ENCODE measurements at regions not wholly inside any gene's neighbourhood (a gene's known extent, or its start where the extent isn't known, plus 50 kb on each side); places are given as distances from the start of the nearest gene placed in this dataset.
A peak's percentile ranks its signal among the peaks of the same experiment; 100 is the strongest.

DNA sequence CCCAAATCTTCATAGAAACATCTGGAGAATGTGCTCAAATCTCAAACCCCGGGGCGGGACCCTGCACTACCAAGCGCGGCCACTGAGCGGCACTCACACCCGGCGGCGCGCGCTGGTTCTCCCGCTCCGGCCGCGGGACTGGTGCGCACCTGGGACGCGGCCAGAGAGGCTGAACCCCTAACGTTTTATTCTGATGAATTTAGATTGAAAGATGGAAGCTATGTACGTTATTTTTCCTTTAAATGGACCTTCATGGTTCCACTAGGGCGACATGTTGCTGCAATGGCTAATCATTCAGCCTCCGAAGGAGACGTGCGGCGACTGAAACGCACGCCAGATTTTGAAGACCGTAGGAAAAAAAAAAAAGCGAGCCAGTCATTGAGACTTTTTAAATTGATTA, 107.0 kb upstream of the INSIG1 start:
- intact Hi-C loops (cut with DNase I) = loop anchor here (2.0 kb wide), 1 partner anchor 152 kb away; no protein-coding TSS in a partner anchor
- WGBS, 2 donors = 17 to 23% methylated on average over 12 to 24 of the region's 28 CpGs

DNA sequence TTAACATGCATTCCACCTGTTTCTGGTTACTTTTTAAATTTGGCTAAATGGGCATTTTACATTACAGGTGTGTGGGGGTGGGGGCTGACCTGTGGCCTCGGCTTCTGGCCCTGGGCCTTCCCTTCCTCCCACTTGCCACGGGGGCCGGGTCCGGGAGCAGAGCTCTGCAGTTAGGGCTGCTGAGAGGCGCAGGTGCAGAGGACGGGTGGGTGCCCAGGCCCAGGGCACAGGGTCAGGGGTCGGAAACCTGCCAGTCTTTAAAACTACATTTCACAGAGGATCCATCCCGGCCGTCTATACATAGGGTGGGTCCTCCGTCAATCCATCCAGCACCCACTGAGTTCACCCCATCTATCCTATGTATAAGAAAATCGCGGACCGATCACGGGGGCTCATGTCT, 106.5 kb upstream of the INSIG1 start:
- no peaks in the 10 kb centered on the region for H3K36me3 ChIP-seq
- peaks cover 0 to 7% (median 0%) of the 10 kb centered on the region in 3 donors for H3K4me1 ChIP-seq
- intact Hi-C loops (cut with DNase I) = loop anchor here (2.0 kb wide), 1 partner anchor 152 kb away; no protein-coding TSS in a partner anchor
- H3K27ac ChIP-seq = no peak overlapping the region
- peaks cover 0 to 70% (median 0%) of the 10 kb centered on the region in 4 donors for H3K27me3 ChIP-seq
- no peak for TF ChIP-seq POLR2A (IDR thresholded peaks at IDR 0.05)
- TF ChIP-seq, protein P1, sequence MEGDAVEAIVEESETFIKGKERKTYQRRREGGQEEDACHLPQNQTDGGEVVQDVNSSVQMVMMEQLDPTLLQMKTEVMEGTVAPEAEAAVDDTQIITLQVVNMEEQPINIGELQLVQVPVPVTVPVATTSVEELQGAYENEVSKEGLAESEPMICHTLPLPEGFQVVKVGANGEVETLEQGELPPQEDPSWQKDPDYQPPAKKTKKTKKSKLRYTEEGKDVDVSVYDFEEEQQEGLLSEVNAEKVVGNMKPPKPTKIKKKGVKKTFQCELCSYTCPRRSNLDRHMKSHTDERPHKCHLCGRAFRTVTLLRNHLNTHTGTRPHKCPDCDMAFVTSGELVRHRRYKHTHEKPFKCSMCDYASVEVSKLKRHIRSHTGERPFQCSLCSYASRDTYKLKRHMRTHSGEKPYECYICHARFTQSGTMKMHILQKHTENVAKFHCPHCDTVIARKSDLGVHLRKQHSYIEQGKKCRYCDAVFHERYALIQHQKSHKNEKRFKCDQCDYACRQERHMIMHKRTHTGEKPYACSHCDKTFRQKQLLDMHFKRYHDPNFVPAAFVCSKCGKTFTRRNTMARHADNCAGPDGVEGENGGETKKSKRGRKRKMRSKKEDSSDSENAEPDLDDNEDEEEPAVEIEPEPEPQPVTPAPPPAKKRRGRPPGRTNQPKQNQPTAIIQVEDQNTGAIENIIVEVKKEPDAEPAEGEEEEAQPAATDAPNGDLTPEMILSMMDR (IDR thresholded peaks at IDR 0.05) = no peak
- DNase-seq = no peak
- 77 to 78% methylated on average over 8 to 14 of the region's 14 CpGs for WGBS, 2 donors
- H3K9me3 ChIP-seq = peaks cover 0 to 12% (median 8%) of the 10 kb centered on the region in 3 donors
- no peak overlapping the region for H3K4me3 ChIP-seq

More for the DNA sequence above, 107.0 kb upstream of the INSIG1 start:
- DNase-seq = no peak
- H3K36me3 ChIP-seq = no peaks in the 10 kb centered on the region
- no peak overlapping the region for H3K27ac ChIP-seq
- H3K27me3 ChIP-seq = peaks cover 0 to 70% (median 0%) of the 10 kb centered on the region in 4 donors
- peak overlapping the region in 1 of 4 donors; percentile 35 for H3K4me3 ChIP-seq
- no peak for TF ChIP-seq POLR2A (IDR thresholded peaks at IDR 0.05)
- TF ChIP-seq, protein P1 (IDR thresholded peaks at IDR 0.05) = peak; percentile 84 to 97 (median 90)
- peaks cover 0 to 17% (median 10%) of the 10 kb centered on the region in 3 donors for H3K9me3 ChIP-seq
- H3K4me1 ChIP-seq = peaks cover 0 to 7% (median 0%) of the 10 kb centered on the region in 3 donors

DNA sequence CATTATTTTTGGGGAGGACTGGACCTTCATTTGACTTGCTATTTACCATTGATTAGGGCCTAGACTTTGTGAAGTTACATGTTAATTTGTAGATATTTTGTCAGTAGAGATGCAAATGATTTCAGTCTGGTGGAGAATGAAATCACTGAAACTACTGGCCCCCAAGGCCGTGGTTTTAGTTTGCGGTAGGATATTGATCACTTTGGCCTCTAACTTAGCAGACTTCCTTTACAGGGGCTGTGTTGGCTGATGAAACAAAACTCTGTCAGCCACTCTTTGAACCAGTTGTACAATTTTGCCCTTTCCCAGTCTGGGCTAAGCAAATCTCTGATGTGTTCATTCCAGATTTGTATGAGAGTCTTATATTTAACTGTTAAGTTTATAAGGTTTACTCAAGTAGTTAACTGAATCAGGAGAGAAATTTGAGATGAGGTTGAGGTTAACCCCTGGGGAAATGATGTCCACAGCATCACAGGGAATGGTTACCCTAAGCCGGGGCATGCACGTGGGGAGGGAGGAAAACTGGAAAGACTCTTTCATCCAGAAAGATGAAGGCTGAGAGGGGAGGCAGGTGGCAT, 105.7 kb upstream of the INSIG1 start:
- 57 to 79% methylated on average over 4 of the region's 4 CpGs for WGBS, 2 donors
- H3K36me3 ChIP-seq = no peaks in the 10 kb centered on the region
- H3K27ac ChIP-seq = no peak overlapping the region
- DNase-seq = no peak
- H3K4me1 ChIP-seq = peaks cover 0 to 7% (median 0%) of the 10 kb centered on the region in 3 donors
- H3K4me3 ChIP-seq = no peak overlapping the region
- peaks cover 0 to 16% (median 12%) of the 10 kb centered on the region in 3 donors for H3K9me3 ChIP-seq
- H3K27me3 ChIP-seq = peaks cover 0 to 75% (median 0%) of the 10 kb centered on the region in 4 donors
- TF ChIP-seq POLR2A (IDR thresholded peaks at IDR 0.05) = no peak
- TF ChIP-seq, protein P1 (IDR thresholded peaks at IDR 0.05) = no peak
- intact Hi-C loops (cut with DNase I) = loop anchor here (2.0 kb wide), 1 partner anchor 151 kb away; no protein-coding TSS in a partner anchor

DNA sequence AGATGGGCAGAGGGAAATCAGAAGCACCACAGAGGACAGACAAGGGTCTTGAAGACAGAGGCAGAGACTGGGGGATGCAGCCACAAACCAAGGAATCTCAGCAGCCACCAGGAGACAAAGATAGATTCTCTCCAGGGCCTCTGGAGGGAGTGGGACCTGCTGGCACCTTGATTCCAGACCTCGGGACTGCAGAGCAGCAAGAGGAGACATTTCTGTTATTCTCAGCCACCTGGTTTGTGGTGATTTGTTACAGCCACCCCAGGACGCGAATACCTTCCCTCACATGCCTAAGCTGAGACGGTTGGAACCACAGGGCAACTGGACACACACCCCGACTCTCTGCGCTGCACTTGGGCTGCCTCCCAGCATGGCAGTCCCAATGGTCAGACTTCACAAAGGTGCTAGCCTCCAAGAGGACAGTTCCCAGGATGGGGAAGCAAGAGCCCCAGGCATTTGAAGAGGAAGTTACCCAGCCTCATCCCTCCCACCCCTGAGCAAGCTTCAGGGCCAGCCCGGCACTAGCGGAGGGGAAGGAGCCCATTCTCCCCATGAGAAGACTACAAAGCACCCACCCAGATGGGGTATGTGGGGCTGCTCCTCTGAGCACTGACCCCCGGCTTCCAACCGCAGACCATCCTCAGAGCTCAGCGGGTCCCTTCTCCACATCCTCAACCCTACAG, 104.6 kb upstream of the INSIG1 start:
- no peak for DNase-seq
- Histone ChIP-seq H3K27me3 (peaks cover 0 to 68% (median 0%) of the 10 kb centered on the region in 4 donors), H3K4me1 (peaks cover 0 to 7% (median 0%) of the 10 kb centered on the region in 3 donors), H3K36me3 (no peaks in the 10 kb centered on the region), H3K27ac (no peak overlapping the region), H3K4me3 (no peak overlapping the region), H3K9me3 (peaks cover 0 to 17% (median 11%) of the 10 kb centered on the region in 3 donors)
- intact Hi-C loops (cut with DNase I) = no loop called here
- TF ChIP-seq, protein P1 (IDR thresholded peaks at IDR 0.05) = no peak
- TF ChIP-seq POLR2A (IDR thresholded peaks at IDR 0.05) = no peak
- 75% methylated on average over 1 to 6 of the region's 11 CpGs for WGBS, 2 donors

DNA sequence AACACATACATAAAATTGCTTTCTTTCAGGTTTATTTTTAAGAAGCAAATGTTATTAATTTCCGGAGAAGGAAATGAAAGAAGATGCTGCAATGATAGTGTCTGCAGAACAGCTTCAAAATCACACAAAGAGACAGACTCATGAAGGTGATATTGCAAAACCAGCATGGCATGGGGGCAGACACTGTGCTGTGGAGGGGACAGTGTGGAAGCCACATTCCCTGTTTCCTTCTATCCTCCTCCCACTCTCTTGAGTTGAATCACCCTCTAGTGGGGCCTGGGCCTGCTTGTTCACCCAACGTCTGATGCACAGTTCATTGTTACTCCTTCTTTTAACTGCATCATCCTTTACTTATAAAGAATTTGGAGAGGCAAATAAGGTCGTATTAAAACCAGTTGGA, 104.0 kb upstream of the INSIG1 start:
- peaks cover 0 to 17% (median 11%) of the 10 kb centered on the region in 3 donors for H3K9me3 ChIP-seq
- TF ChIP-seq POLR2A (IDR thresholded peaks at IDR 0.05) = no peak
- TF ChIP-seq, protein P1 (IDR thresholded peaks at IDR 0.05) = no peak
- intact Hi-C loops (cut with DNase I) = no loop called here
- H3K4me1 ChIP-seq = peaks cover 0 to 7% (median 0%) of the 10 kb centered on the region in 3 donors
- H3K27ac ChIP-seq = no peak overlapping the region
- H3K4me3 ChIP-seq = no peak overlapping the region
- H3K27me3 ChIP-seq = peaks cover 0 to 67% (median 0%) of the 10 kb centered on the region in 4 donors
- no peaks in the 10 kb centered on the region for H3K36me3 ChIP-seq
- 63 to 65% methylated on average over 3 of the region's 3 CpGs for WGBS, 2 donors
- no peak for DNase-seq

Data from esophagus squamous epithelium (tissue), 5 donors.